GM12891 (cell line): ENCODE measurements at regions not wholly inside any gene's neighbourhood (a gene's known extent, or its start where the extent isn't known, plus 50 kb on each side); places are given as distances from the start of the nearest gene placed in this dataset.

Experiments used
- DNase-seq: peaks from one replicate; pipeline ENCODE4 v3.0.0; 2011; ENCODE audit warnings: low spot score; ENCODE audit not compliant: insufficient read length
- FAIRE-seq: peaks from 2 replicates; lab custom pipeline; 2011; peaks lifted over from hg19 to GRCh38; lab: Jason Lieb, UNC
- PAX5 ChIP-seq: IDR thresholded peaks from 2 replicates; pipeline ENCODE4 v1.6.1; 2011; ENCODE audit warnings: low read length, moderate library complexity, mild to moderate bottlenecking; ENCODE audit not compliant: insufficient read depth, severe bottlenecking
- POLR2A ChIP-seq: IDR thresholded peaks from 2 replicates; pipeline ENCODE4 v1.6.1; 2011; ENCODE audit warnings: low read depth, low read length, control low read depth
- POLR2AphosphoS5 ChIP-seq: IDR thresholded peaks from 2 replicates; pipeline ENCODE4 v1.6.1; 2011; ENCODE audit warnings: low read depth, low read length, control low read depth
- POU2F2 ChIP-seq: IDR thresholded peaks from 2 replicates; pipeline ENCODE4 v1.6.1; 2011; ENCODE audit warnings: low read depth, mild to moderate bottlenecking, control low read depth, low read length, moderate library complexity
- SPI1 ChIP-seq: IDR thresholded peaks from 2 replicates; pipeline ENCODE4 v1.6.1; 2011; ENCODE audit warnings: low read depth, low read length, control low read depth
- TAF1 ChIP-seq: IDR thresholded peaks from 2 replicates; pipeline ENCODE4 v1.6.1; 2011; ENCODE audit warnings: low read depth, low read length, control low read depth

- no peak for TF ChIP-seq POLR2AphosphoS5
- FAIRE-seq, result no peak
- no peak for DNase-seq
These were observed 55.7 kb upstream of the OR5AN1 start for GRCh38 chr11:59302991-59303390.

GRCh38 chr11:59295435-59295834, 63.3 kb upstream of the OR5AN1 start:
- FAIRE-seq (no peak), DNase-seq (no peak)
- no peak for TF ChIP-seq SPI1
- TF ChIP-seq TAF1, result no peak
- TF ChIP-seq PAX5, result no peak
- no peak for TF ChIP-seq POLR2AphosphoS5

- DNase-seq (no peak), FAIRE-seq (no peak)
- TF ChIP-seq SPI1 (no peak), TAF1 (no peak), POLR2A (no peak), PAX5 (no peak), POU2F2 (no peak), POLR2AphosphoS5 (no peak)
These were observed 66.1 kb upstream of the OR5AN1 start for GRCh38 chr11:59292611-59293010.

GRCh38 chr11:59291228-59291627, 67.5 kb upstream of the OR5AN1 start:
- no peak for FAIRE-seq
- TF ChIP-seq TAF1, result no peak
- TF ChIP-seq SPI1, result no peak
- TF ChIP-seq PAX5, result no peak
- no peak for TF ChIP-seq POLR2A
- no peak for TF ChIP-seq POLR2AphosphoS5
- DNase-seq, result no peak

- no peak for FAIRE-seq
- DNase-seq, result no peak
- TF ChIP-seq PAX5 (no peak), SPI1 (0 out of 2 replicates have a peak, but pooled peaks have one; percentile 27)
These were observed 69.1 kb upstream of the OR5AN1 start for GRCh38 chr11:59289356-59290181.

- DNase-seq (no peak), FAIRE-seq (no peak)
- TF ChIP-seq PAX5, result no peak
- TF ChIP-seq POLR2AphosphoS5, result no peak
- no peak for TF ChIP-seq POU2F2
- no peak for TF ChIP-seq TAF1
- TF ChIP-seq POLR2A, result no peak
- no peak for TF ChIP-seq SPI1
These were observed 72.9 kb upstream of the OR5AN1 start for GRCh38 chr11:59285716-59286260.

GRCh38 chr11:59284773-59285129, 72.0 kb upstream of the MPEG1 start:
- DNase-seq (no peak), FAIRE-seq (no peak)
- TF ChIP-seq TAF1 (no peak), POLR2A (no peak), POU2F2 (no peak), SPI1 (no peak), POLR2AphosphoS5 (no peak)

GRCh38 chr11:59283825-59284772, 71.4 kb upstream of the MPEG1 start:
- FAIRE-seq (peak; percentile 96), DNase-seq (no peak)
- 0 out of 2 replicates have a peak, but pooled peaks have one; percentile 19 for TF ChIP-seq POLR2AphosphoS5
- peak; percentile 90 for TF ChIP-seq SPI1
- TF ChIP-seq PAX5, result no peak
- peak; percentile 62; the same call in 1 of the 2 replicates for TF ChIP-seq POU2F2
- peak; percentile 39; the same call in 1 of the 2 replicates for TF ChIP-seq TAF1
- no peak; the same call in 1 of the 2 replicates for TF ChIP-seq POLR2A

- DNase-seq (no peak), FAIRE-seq (peak; percentile 59)
- 0 out of 2 replicates have a peak, but pooled peaks have one; percentile 14 for TF ChIP-seq POLR2A
- no peak for TF ChIP-seq TAF1
- TF ChIP-seq POU2F2, result no peak
These were observed 70.6 kb upstream of the MPEG1 start for GRCh38 chr11:59283311-59283710.

- TF ChIP-seq TAF1, result no peak
- no peak for TF ChIP-seq POLR2A
- TF ChIP-seq POU2F2, result no peak
- TF ChIP-seq PAX5, result no peak
- no peak for TF ChIP-seq SPI1
- no peak for TF ChIP-seq POLR2AphosphoS5
These were observed 68.5 kb upstream of the MPEG1 start for GRCh38 chr11:59281177-59281576.

More at GRCh38 chr11:59281177-59281576, 68.5 kb upstream of the MPEG1 start:
- no peak for DNase-seq
- FAIRE-seq, result no peak
